NB4 (cell line): ENCODE measurements at regions not wholly inside any gene's neighbourhood (a gene's known extent, or its start where the extent isn't known, plus 50 kb on each side); places are given as distances from the start of the nearest gene placed in this dataset.

ENCODE experiments used
- POLR2A ChIP-seq: IDR thresholded peaks from 2 replicates; pipeline ENCODE4 v1.6.1; 2011; ENCODE audit warnings: mild to moderate bottlenecking; ENCODE audit not compliant: insufficient read length; ENCODE audit errors: extremely low read depth
- TF ChIP-seq, protein P1 (sequence below): IDR thresholded peaks from one replicate; pipeline ENCODE4 v1.5.1; 2012; ENCODE audit warnings: low read depth, low read length

DNA sequence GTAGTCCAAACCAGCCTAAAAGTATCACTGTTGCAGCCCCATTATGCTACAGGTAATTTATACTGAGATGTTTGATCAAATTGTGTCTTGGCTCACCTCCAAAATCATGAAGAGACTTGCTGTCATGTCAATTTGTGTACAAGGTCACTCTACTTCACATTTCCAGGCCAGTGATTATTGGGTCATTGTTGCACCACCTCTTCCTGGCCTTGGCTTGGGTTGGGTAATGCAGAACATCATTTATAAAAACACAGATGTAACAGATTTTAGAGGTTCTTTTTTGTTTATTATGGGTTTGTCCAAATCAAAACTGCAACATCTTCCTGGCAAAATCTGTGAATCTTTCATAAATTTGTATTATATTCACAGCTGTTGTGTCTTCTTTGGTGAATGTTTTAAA is 459.5 kb downstream of the ANKRD50 start:
- no peak for TF ChIP-seq POLR2A
- TF ChIP-seq, protein P1, sequence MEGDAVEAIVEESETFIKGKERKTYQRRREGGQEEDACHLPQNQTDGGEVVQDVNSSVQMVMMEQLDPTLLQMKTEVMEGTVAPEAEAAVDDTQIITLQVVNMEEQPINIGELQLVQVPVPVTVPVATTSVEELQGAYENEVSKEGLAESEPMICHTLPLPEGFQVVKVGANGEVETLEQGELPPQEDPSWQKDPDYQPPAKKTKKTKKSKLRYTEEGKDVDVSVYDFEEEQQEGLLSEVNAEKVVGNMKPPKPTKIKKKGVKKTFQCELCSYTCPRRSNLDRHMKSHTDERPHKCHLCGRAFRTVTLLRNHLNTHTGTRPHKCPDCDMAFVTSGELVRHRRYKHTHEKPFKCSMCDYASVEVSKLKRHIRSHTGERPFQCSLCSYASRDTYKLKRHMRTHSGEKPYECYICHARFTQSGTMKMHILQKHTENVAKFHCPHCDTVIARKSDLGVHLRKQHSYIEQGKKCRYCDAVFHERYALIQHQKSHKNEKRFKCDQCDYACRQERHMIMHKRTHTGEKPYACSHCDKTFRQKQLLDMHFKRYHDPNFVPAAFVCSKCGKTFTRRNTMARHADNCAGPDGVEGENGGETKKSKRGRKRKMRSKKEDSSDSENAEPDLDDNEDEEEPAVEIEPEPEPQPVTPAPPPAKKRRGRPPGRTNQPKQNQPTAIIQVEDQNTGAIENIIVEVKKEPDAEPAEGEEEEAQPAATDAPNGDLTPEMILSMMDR = no peak
